Mesenchymal stem cell (in vitro differentiated cells and primary cell): ENCODE measurements at regions not wholly inside any gene's neighbourhood (a gene's known extent, or its start where the extent isn't known, plus 50 kb on each side); places are given as distances from the start of the nearest gene placed in this dataset.

Experiments used
- DNase-seq: peaks from one replicate; pipeline ENCODE4 v3.0.0-alpha.2; 2013
- H2AFZ ChIP-seq: one replicate; pipeline ENCODE4 v1.6.1; 2013; ENCODE audit warnings: low read depth, mild to moderate bottlenecking, control low read depth, inconsistent platforms, low read length, moderate library complexity
- H2AK5ac ChIP-seq: 2 replicates; pipeline ENCODE4 v1.6.1; 2013; ENCODE audit warnings: low read length, moderate library complexity, mild to moderate bottlenecking, inconsistent platforms; ENCODE audit not compliant: severe bottlenecking
- H2BK120ac ChIP-seq: one replicate; pipeline ENCODE4 v1.6.1; 2013; ENCODE audit warnings: low read depth, mild to moderate bottlenecking, inconsistent platforms, low read length, moderate library complexity
- H2BK12ac ChIP-seq, 2 experiments: one replicate each; pipeline ENCODE4 v1.6.1; 2013; ENCODE audit warnings: inconsistent platforms in 2 of 2, low read length in 2 of 2, mild to moderate bottlenecking in 2 of 2, moderate library complexity in 2 of 2, control low read depth in 1 of 2
- H2BK15ac ChIP-seq: one replicate; pipeline ENCODE4 v1.6.1; 2013; ENCODE audit warnings: mild to moderate bottlenecking, low read depth, inconsistent platforms; ENCODE audit not compliant: poor library complexity, severe bottlenecking
- H2BK5ac ChIP-seq: 2 replicates; pipeline ENCODE4 v1.6.1; 2013; ENCODE audit warnings: low read depth, mild to moderate bottlenecking, low read length, control low read depth, inconsistent platforms; ENCODE audit not compliant: poor library complexity, severe bottlenecking
- H3K14ac ChIP-seq, 2 experiments: one replicate each; pipeline ENCODE4 v1.6.1; 2013; ENCODE audit warnings: inconsistent platforms in 2 of 2, low read length in 2 of 2, control low read depth in 1 of 2, mild to moderate bottlenecking in 1 of 2, moderate library complexity in 1 of 2
- H3K18ac ChIP-seq, 2 experiments: one replicate each; pipeline ENCODE4 v1.6.1; 2013; ENCODE audit warnings: inconsistent platforms in 2 of 2, low read length in 2 of 2, control low read depth in 1 of 2, low read depth in 1 of 2, mild to moderate bottlenecking in 1 of 2
- H3K23ac ChIP-seq, 2 experiments: one replicate each; pipeline ENCODE4 v1.6.1; 2013; ENCODE audit warnings: inconsistent platforms in 2 of 2, low read length in 2 of 2, mild to moderate bottlenecking in 2 of 2, moderate library complexity in 2 of 2, control low read depth in 1 of 2
- H3K27ac ChIP-seq: 2 replicates; pipeline ENCODE4 v1.5.1; 2013; ENCODE audit warnings: mild to moderate bottlenecking, moderate library complexity, low read length, control low read depth, inconsistent platforms; ENCODE audit not compliant: poor library complexity, severe bottlenecking
- H3K27me3 ChIP-seq, 2 experiments: 2 replicates each; pipeline versions ENCODE4 v1.6.1 to v1.7.0; 2013; ENCODE audit warnings: low read length in 2 of 2, mild to moderate bottlenecking in 2 of 2, moderate library complexity in 2 of 2, control low read depth in 1 of 2, inconsistent platforms in 1 of 2; ENCODE audit not compliant: control insufficient read depth in 1 of 2, insufficient read depth in 1 of 2
- H3K36me3 ChIP-seq, 2 experiments: 2 replicates each; pipeline versions ENCODE4 v1.6.1 to v1.7.0; 2013; ENCODE audit warnings: low read length in 2 of 2, control low read depth in 1 of 2, inconsistent platforms in 1 of 2, low read depth in 1 of 2, mild to moderate bottlenecking in 1 of 2; ENCODE audit not compliant: insufficient read depth in 2 of 2, control insufficient read depth in 1 of 2
- H3K4ac ChIP-seq, 2 experiments: one replicate each; pipeline ENCODE4 v1.6.1; 2013; ENCODE audit warnings: inconsistent platforms in 2 of 2, low read length in 2 of 2, mild to moderate bottlenecking in 2 of 2, moderate library complexity in 2 of 2, control low read depth in 1 of 2, low read depth in 1 of 2
- H3K4me1 ChIP-seq: 2 replicates; pipeline ENCODE4 v1.6.1; 2013; ENCODE audit warnings: low read depth, low read length, control low read depth; ENCODE audit not compliant: control insufficient read depth, insufficient read depth
- H3K4me2 ChIP-seq: 2 replicates; pipeline ENCODE4 v1.6.1; 2013; ENCODE audit warnings: low read length, mild to moderate bottlenecking, inconsistent platforms; ENCODE audit not compliant: poor library complexity, severe bottlenecking
- H3K4me3 ChIP-seq, 2 experiments: 2 replicates each; pipeline versions ENCODE4 v1.5.1 to v1.7.0; 2013; ENCODE audit warnings: low read length in 2 of 2, mild to moderate bottlenecking in 2 of 2, control low read depth in 1 of 2, low read depth in 1 of 2; ENCODE audit not compliant: insufficient read depth in 1 of 2
- H3K79me1 ChIP-seq: replicated peaks from 2 replicates; pipeline ENCODE4 v1.6.1; 2013; ENCODE audit warnings: mild to moderate bottlenecking, control low read depth, low read length, inconsistent platforms; ENCODE audit not compliant: poor library complexity, severe bottlenecking
- H3K9ac ChIP-seq: 2 replicates; pipeline ENCODE4 v1.7.0; 2013; ENCODE audit warnings: mild to moderate bottlenecking, low read length, moderate library complexity
- H3K9me3 ChIP-seq: 2 replicates; pipeline ENCODE4 v1.7.0; 2013; ENCODE audit warnings: mild to moderate bottlenecking, low read length; ENCODE audit not compliant: control insufficient read depth
- H4K8ac ChIP-seq: one replicate; pipeline ENCODE4 v1.6.1; 2013; ENCODE audit warnings: inconsistent platforms, mild to moderate bottlenecking, low read length, moderate library complexity
- H4K91ac ChIP-seq: one replicate; pipeline ENCODE4 v1.6.1; 2013; ENCODE audit warnings: mild to moderate bottlenecking, low read length, inconsistent platforms
- WGBS: methylation state at CpG from one replicate; pipeline ENCODE4 v1.1.7; 2013; ENCODE audit warnings: mixed read lengths; 5-methylcytosine and 5-hydroxymethylcytosine counted together

GRCh38 chr7:112898432-112899290, 108.5 kb upstream of the TMEM168 start:
- Histone ChIP-seq H3K36me3 (peaks cover 0 to 16% of the 10 kb centered on the region in 2 experiments), H2BK5ac (no peak overlapping the region), H3K4me1 (no peaks in the 10 kb centered on the region), H3K4ac (no peak overlapping the region), H3K4me2 (no peak overlapping the region), H3K23ac (no peak overlapping the region), H4K8ac (no peak overlapping the region), H2BK12ac (no peak overlapping the region), H3K79me1 (peaks cover 26% of the 10 kb centered on the region), H3K27me3 (no peaks in the 10 kb centered on the region), H2BK120ac (no peak overlapping the region), H4K91ac (no peak overlapping the region), H2AK5ac (no peak overlapping the region), H3K14ac (no peak overlapping the region), H2BK15ac (no peak overlapping the region), H3K9me3 (no peaks in the 10 kb centered on the region), H2AFZ (no peak overlapping the region), H3K9ac (no peak overlapping the region), H3K27ac (no peak overlapping the region), H3K4me3 (no peak overlapping the region), H3K18ac (no peak overlapping the region)
- peak; percentile 72 for DNase-seq

GRCh38 chr7:112897839-112898431, 107.7 kb upstream of the TMEM168 start:
- Histone ChIP-seq H3K36me3 (peaks cover 0 to 21% of the 10 kb centered on the region in 2 experiments), H3K27me3 (no peaks in the 10 kb centered on the region), H2BK5ac (no peak overlapping the region), H2BK12ac (no peak overlapping the region), H2AK5ac (no peak overlapping the region), H3K79me1 (peaks cover 28% of the 10 kb centered on the region), H3K4me1 (no peaks in the 10 kb centered on the region), H2BK15ac (no peak overlapping the region), H3K4ac (no peak overlapping the region), H3K23ac (no peak overlapping the region), H3K18ac (no peak overlapping the region), H3K14ac (no peak overlapping the region), H2AFZ (no peak overlapping the region), H4K8ac (no peak overlapping the region), H3K4me3 (no peak overlapping the region), H3K4me2 (no peak overlapping the region), H3K9me3 (no peaks in the 10 kb centered on the region), H3K27ac (no peak overlapping the region), H3K9ac (no peak overlapping the region), H4K91ac (no peak overlapping the region), H2BK120ac (no peak overlapping the region)
- no peak for DNase-seq
- WGBS, result 86% methylated on average over 2 of the region's 2 CpGs

GRCh38 chr7:112896026-112896601, 105.9 kb upstream of the TMEM168 start:
- no peak overlapping the region for H3K18ac ChIP-seq
- no peak for DNase-seq
- no peaks in the 10 kb centered on the region for H3K9me3 ChIP-seq
- no peak overlapping the region for H4K91ac ChIP-seq
- no peak overlapping the region for H3K27ac ChIP-seq
- no peak overlapping the region for H3K23ac ChIP-seq
- no peak overlapping the region for H3K4me3 ChIP-seq
- no peak overlapping the region for H3K4ac ChIP-seq
- H3K9ac ChIP-seq, result no peak overlapping the region
- H4K8ac ChIP-seq, result no peak overlapping the region
- no CpG with 5 or more reads among the region's 10 CpGs for WGBS
- H3K27me3 ChIP-seq, result no peaks in the 10 kb centered on the region
- H2BK15ac ChIP-seq, result no peak overlapping the region
- H2BK120ac ChIP-seq, result no peak overlapping the region
- H2AK5ac ChIP-seq, result no peak overlapping the region
- no peak overlapping the region for H2BK12ac ChIP-seq
- H2AFZ ChIP-seq, result no peak overlapping the region
- peaks cover 27% of the 10 kb centered on the region for H3K79me1 ChIP-seq
- no peaks in the 10 kb centered on the region for H3K4me1 ChIP-seq
- peaks cover 0 to 24% of the 10 kb centered on the region in 2 experiments for H3K36me3 ChIP-seq
- no peak overlapping the region for H3K14ac ChIP-seq
- no peak overlapping the region for H3K4me2 ChIP-seq
- H2BK5ac ChIP-seq, result no peak overlapping the region

GRCh38 chr7:112892263-112892662, 102.1 kb upstream of the TMEM168 start:
- Histone ChIP-seq H4K91ac (no peak overlapping the region), H2BK120ac (no peak overlapping the region), H3K27ac (no peak overlapping the region), H3K23ac (no peak overlapping the region), H4K8ac (no peak overlapping the region), H3K4me1 (no peaks in the 10 kb centered on the region), H3K4me3 (no peak overlapping the region), H3K27me3 (no peaks in the 10 kb centered on the region), H3K18ac (no peak overlapping the region), H2BK12ac (no peak overlapping the region), H2BK5ac (no peak overlapping the region), H3K9me3 (no peaks in the 10 kb centered on the region), H3K4ac (no peak overlapping the region), H3K14ac (no peak overlapping the region), H2AK5ac (no peak overlapping the region), H3K79me1 (peaks cover 19% of the 10 kb centered on the region), H2BK15ac (no peak overlapping the region), H3K9ac (no peak overlapping the region), H3K36me3 (peaks cover 0 to 24% of the 10 kb centered on the region in 2 experiments), H3K4me2 (no peak overlapping the region), H2AFZ (no peak overlapping the region)
- DNase-seq, result peak; percentile 42
- 100% methylated on average over 2 of the region's 2 CpGs for WGBS
